Smooth muscle cell (in vitro differentiated cells): ENCODE measurements at regions not wholly inside any gene's neighbourhood (a gene's known extent, or its start where the extent isn't known, plus 50 kb on each side); places are given as distances from the start of the nearest gene placed in this dataset.
A peak's percentile ranks its signal among the peaks of the same experiment; 100 is the strongest.

Experiments
- DNase-seq: peaks from one replicate; lab custom pipeline; 2025; ENCODE audit not compliant: unreplicated experiment; lab: John Stamatoyannopoulos, UW
- H2AFZ ChIP-seq: fragments of 200-600 bp; sonication (generic); 2 replicates; pipeline ENCODE4 v1.6.0; 2016; ENCODE audit warnings: antibody characterized with exemption, low read depth, mild to moderate bottlenecking
- H3F3A ChIP-seq: fragments of 200-600 bp; sonication (generic); 2 replicates; pipeline ENCODE4 v1.6.0; 2017; ENCODE audit warnings: antibody characterized with exemption, low read depth
- H3K27ac ChIP-seq: fragments of 200-600 bp; sonication (generic); 2 replicates; pipeline ENCODE4 v1.5.1; 2016; ENCODE audit warnings: low read depth, mild to moderate bottlenecking
- H3K27me3 ChIP-seq: fragments of 200-600 bp; sonication (generic); 2 replicates; pipeline ENCODE4 v1.6.1; 2016; ENCODE audit warnings: low read depth, mild to moderate bottlenecking
- H3K36me3 ChIP-seq: fragments of 200-600 bp; sonication (generic); 2 replicates; pipeline ENCODE4 v1.5.1; 2016; ENCODE audit warnings: low read depth
- H3K4me1 ChIP-seq: fragments of 200-600 bp; sonication (generic); 2 replicates; pipeline ENCODE4 v1.5.1; 2016; ENCODE audit warnings: low read depth
- H3K4me2 ChIP-seq: fragments of 200-600 bp; sonication (generic); 2 replicates; pipeline ENCODE4 v1.6.0; 2016; ENCODE audit warnings: mild to moderate bottlenecking
- H3K4me3 ChIP-seq: fragments of 200-600 bp; sonication (generic); 2 replicates; pipeline ENCODE4 v1.5.1; 2016; ENCODE audit warnings: mild to moderate bottlenecking
- H3K79me2 ChIP-seq: fragments of 200-600 bp; sonication (generic); 2 replicates; pipeline ENCODE4 v1.6.0; 2016; ENCODE audit warnings: low read depth, mild to moderate bottlenecking
- H3K9ac ChIP-seq: fragments of 200-600 bp; sonication (generic); 2 replicates; pipeline ENCODE4 v1.6.0; 2016; ENCODE audit warnings: low read depth
- H3K9me3 ChIP-seq: fragments of 200-600 bp; sonication (generic); replicated peaks from 2 replicates; pipeline ENCODE4 v1.5.1; 2016; ENCODE audit warnings: low read depth
- H4K20me1 ChIP-seq: fragments of 200-600 bp; sonication (generic); 2 replicates; pipeline ENCODE4 v1.6.0; 2016; ENCODE audit warnings: low read depth
- CTCF ChIP-seq: fragments of 200-600 bp; sonication (generic); IDR thresholded peaks from 2 replicates; pipeline ENCODE4 v1.5.1; 2017; ENCODE audit warnings: borderline replicate concordance, mild to moderate bottlenecking, antibody characterized with exemption; ENCODE audit not compliant: insufficient read depth, poor library complexity, severe bottlenecking
- WGBS: methylation state at CpG from one replicate; pipeline ENCODE4 v1.1.7; 2016; ENCODE audit warnings: low lambda C conversion rate; 5-methylcytosine and 5-hydroxymethylcytosine counted together

- Histone ChIP-seq H3K9me3 (no peaks in the 10 kb centered on the region), H3K4me3 (no peak overlapping the region), H4K20me1 (no peaks in the 10 kb centered on the region), H3K4me2 (no peak overlapping the region), H3K36me3 (no peaks in the 10 kb centered on the region), H3K27me3 (no peaks in the 10 kb centered on the region), H3K27ac (no peak overlapping the region), H3K4me1 (peaks cover 10% of the 10 kb centered on the region), H3K79me2 (no peaks in the 10 kb centered on the region), H3K9ac (no peak overlapping the region), H3F3A (peaks cover 3% of the 10 kb centered on the region), H2AFZ (no peak overlapping the region)
- 92% methylated on average over 8 of the region's 8 CpGs for WGBS
- no peak for TF ChIP-seq CTCF
- DNase-seq = no peak
Measured at GRCh38 chr4:156197216-156197615, 243.6 kb upstream of the CTSO start.

GRCh38 chr4:156196722-156197121 is 243.1 kb upstream of the CTSO start:
- H4K20me1 ChIP-seq = no peaks in the 10 kb centered on the region
- H3K4me1 ChIP-seq = peaks cover 12% of the 10 kb centered on the region
- H3K4me2 ChIP-seq = no peak overlapping the region
- no peak overlapping the region for H2AFZ ChIP-seq
- no peaks in the 10 kb centered on the region for H3K36me3 ChIP-seq
- no peaks in the 10 kb centered on the region for H3K27me3 ChIP-seq
- peak overlapping the region; percentile 98 for H3K27ac ChIP-seq
- WGBS = 97% methylated on average over 7 of the region's 7 CpGs
- H3K9ac ChIP-seq = no peak overlapping the region
- no peaks in the 10 kb centered on the region for H3K9me3 ChIP-seq
- TF ChIP-seq CTCF = no peak
- DNase-seq = no peak
- H3K4me3 ChIP-seq = no peak overlapping the region
- H3F3A ChIP-seq = peaks cover 3% of the 10 kb centered on the region
- H3K79me2 ChIP-seq = no peaks in the 10 kb centered on the region

- peak overlapping the region; percentile 51 for H3K4me2 ChIP-seq
- no peak overlapping the region for H3K4me3 ChIP-seq
- H3K36me3 ChIP-seq = no peaks in the 10 kb centered on the region
- H4K20me1 ChIP-seq = no peaks in the 10 kb centered on the region
- peak overlapping the region; percentile 54 for H2AFZ ChIP-seq
- no peak for TF ChIP-seq CTCF
- H3K27me3 ChIP-seq = no peaks in the 10 kb centered on the region
- peak overlapping the region; percentile 98 for H3K27ac ChIP-seq
- H3F3A ChIP-seq = peaks cover 10% of the 10 kb centered on the region
- H3K9ac ChIP-seq = no peak overlapping the region
- no peaks in the 10 kb centered on the region for H3K9me3 ChIP-seq
- no peak for DNase-seq
- H3K4me1 ChIP-seq = peaks cover 20% of the 10 kb centered on the region
- H3K79me2 ChIP-seq = no peaks in the 10 kb centered on the region
Measured at GRCh38 chr4:156195914-156196313, 242.2 kb upstream of the CTSO start.

- 94% methylated on average over 7 of the region's 7 CpGs for WGBS
- Histone ChIP-seq H3K27me3 (no peaks in the 10 kb centered on the region), H3K79me2 (no peaks in the 10 kb centered on the region), H3K27ac (peak overlapping the region; percentile 98), H3K4me3 (no peak overlapping the region), H3F3A (peaks cover 15% of the 10 kb centered on the region), H3K9me3 (no peaks in the 10 kb centered on the region), H3K36me3 (no peaks in the 10 kb centered on the region), H3K4me2 (peak overlapping the region; percentile 17), H4K20me1 (no peaks in the 10 kb centered on the region), H3K9ac (peak overlapping the region; percentile 17), H3K4me1 (peaks cover 22% of the 10 kb centered on the region), H2AFZ (no peak overlapping the region)
- no peak for DNase-seq
- TF ChIP-seq CTCF = no peak
Measured at GRCh38 chr4:156194896-156195295, 241.2 kb upstream of the CTSO start.
